ENCODE measurements at regions not wholly inside any gene's neighbourhood (a gene's known extent, or its start where the extent isn't known, plus 50 kb on each side); places are given as distances from the start of the nearest gene placed in this dataset.

DNA sequence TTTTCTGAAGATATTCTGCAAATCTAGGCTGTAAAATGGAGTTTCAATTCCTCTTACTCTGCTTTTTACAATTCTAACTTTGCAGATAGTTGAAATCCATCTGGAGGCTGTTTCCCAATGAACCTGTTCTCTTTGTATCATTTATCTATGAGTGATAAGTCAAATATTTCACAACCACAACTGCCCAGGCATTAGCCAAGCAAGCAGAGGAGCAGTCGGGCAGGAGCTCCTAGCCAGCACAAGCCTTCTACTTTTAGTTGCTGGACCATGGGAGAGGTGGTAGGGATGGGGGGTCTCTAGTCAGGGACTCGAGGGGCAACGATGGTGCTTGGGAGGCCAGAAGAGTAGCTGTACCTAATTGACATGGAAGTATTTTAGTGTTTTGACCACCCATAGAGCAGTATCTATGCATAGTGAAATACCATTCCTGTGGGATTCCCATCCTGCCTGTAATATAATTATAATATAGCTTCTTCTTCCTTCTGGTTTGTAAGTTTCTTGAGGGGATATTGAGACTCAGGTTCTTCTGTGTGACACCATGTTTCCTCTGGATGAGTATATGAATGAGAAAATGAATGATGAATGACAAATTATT lies 353.5 kb upstream of the IL12A start:
- in situ Hi-C loops (cut with HindIII; ENCODE audit: low sequenced_read_pairs): no loop called here

- in situ Hi-C loops (cut with HindIII; ENCODE audit: low sequenced_read_pairs): no loop called here
These were observed 350.6 kb upstream of the IL12A start for GRCh38 chr3:159637883-159638542.

DNA sequence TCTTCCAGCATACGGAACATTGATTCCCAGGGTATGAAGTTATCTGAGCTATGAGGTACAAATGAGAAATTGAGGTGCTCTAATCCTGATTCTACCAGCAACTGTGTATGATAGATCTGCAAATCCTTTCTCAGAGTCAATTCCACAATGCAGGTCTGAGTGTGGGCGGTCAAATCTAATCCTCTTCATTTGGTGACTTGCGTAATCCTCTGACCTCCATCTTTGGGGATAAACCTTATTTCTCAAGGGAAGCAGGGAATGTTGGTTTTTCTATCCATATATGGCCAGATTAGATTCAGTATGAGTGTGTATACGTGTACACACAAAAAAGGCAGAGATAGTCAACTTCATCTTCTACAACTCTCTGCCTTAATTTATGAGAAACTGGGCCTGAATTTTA lies 348.4 kb upstream of the IL12A start:
- in situ Hi-C loops (cut with HindIII; ENCODE audit: low sequenced_read_pairs): no loop called here

- in situ Hi-C loops (cut with HindIII; ENCODE audit: low sequenced_read_pairs): no loop called here
These were observed 345.2 kb upstream of the IL12A start for GRCh38 chr3:159643406-159643805.

GRCh38 chr3:159645874-159646273 lies 342.8 kb upstream of the IL12A start:
- in situ Hi-C loops (cut with HindIII; ENCODE audit: low sequenced_read_pairs): no loop called here

DNA sequence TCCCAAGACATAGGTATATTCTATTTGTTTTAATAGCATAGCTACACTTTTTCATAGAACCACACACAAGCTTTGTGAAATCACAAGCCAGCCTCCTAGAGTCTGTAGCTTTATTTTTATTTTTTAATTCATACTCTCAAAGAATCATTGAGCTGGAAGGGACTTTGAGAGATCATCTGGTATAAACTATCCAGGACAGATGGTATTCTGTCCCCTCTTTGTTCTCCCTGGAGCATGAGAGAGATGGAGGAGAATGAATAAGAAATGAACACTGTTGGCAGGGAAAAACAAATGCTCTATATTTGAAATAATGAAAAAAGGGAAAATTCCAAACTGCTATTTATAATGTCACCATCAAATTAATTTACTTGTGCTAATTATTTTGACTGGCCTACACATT lies 338.7 kb upstream of the IL12A start:
- in situ Hi-C loops (cut with HindIII; ENCODE audit: low sequenced_read_pairs): no loop called here

DNA sequence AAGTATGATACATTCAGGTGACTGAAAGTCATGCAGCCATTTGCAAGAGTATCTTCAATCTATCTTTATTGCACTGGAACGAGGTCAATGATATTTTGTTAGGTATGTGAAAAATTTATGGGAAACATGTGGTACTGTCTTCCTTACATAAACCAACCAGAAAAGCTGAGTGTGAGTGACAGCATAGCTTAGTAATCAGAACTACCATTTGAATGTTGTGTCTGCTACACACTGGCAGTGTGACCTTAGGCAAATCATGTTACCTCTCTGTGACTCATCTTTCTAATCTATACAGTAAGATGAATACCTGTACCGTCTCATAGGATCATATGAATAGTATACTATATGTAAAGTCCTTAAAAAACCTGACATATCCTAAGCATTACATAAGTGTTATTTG lies 337.9 kb upstream of the IL12A start:
- in situ Hi-C loops (cut with HindIII; ENCODE audit: low sequenced_read_pairs): no loop called here

DNA sequence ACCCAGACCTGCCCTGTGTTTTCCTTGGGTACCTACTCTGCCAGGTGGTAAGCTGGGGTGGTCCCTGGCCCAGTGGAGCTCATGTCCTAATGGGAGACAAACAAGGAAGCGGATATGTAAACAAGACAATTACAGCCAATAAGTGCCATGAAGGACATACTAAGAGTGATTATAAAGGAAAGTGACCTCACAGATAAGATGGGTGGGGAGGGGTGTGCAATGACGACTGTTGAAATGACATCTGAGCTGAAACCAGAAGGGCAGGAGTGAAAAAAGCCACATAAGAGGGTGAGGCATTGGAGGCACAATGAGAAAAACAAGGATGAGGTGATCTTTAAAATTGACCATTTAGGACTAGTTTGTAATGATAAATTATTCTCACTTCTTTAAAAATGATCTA lies 336.2 kb upstream of the IL12A start:
- in situ Hi-C loops (cut with HindIII; ENCODE audit: low sequenced_read_pairs): no loop called here

- in situ Hi-C loops (cut with HindIII; ENCODE audit: low sequenced_read_pairs): no loop called here
These were observed 334.2 kb upstream of the IL12A start for GRCh38 chr3:159654183-159655134.

DNA sequence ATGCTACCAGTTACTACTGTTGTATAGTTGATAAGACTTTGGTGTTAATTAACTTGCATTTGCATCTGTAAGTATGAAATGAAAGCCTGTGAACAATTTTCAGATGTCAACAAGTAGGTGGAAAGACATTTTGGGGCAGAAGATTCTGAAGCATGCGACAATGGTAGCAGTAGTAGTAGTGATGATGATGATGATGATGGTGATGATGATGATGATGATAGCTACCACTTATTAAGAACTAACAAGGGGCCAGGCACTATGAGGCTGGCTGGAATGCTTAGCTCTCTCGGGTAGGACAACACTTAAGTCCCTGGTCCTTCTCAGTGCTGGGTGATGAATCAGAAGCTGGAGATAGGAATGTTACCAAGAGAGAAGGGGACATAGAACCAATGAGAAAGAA lies 333.4 kb upstream of the IL12A start:
- in situ Hi-C loops (cut with HindIII; ENCODE audit: low sequenced_read_pairs): no loop called here

- in situ Hi-C loops (cut with HindIII; ENCODE audit: low sequenced_read_pairs): no loop called here
These were observed 331.5 kb upstream of the IL12A start for GRCh38 chr3:159657176-159657575.

- in situ Hi-C loops (cut with HindIII; ENCODE audit: low sequenced_read_pairs): no loop called here
These were observed 331.0 kb upstream of the IL12A start for GRCh38 chr3:159657629-159658028.

GRCh38 chr3:159660326-159660725 lies 328.3 kb upstream of the IL12A start:
- in situ Hi-C loops (cut with HindIII; ENCODE audit: low sequenced_read_pairs): no loop called here

GRCh38 chr3:159660901-159661300 lies 327.7 kb upstream of the IL12A start:
- in situ Hi-C loops (cut with HindIII; ENCODE audit: low sequenced_read_pairs): no loop called here

DNA sequence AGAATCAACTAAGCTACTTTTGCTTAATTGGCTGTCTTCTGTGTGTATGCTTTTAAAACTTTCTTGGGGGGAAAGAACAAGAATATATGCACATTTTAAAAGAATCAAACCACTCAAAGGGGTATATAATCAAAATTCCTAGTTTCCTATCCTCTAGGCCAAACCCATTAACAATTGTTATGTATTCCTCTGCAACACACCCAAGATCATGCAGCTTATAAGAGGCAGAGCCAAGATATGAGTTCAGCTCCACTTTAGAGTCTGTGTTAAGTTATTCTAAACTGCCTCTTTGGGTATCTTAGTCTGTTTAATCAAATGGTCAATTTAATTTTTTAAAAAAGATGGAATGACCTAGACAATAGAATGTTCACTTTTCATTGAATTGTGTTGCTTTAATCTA lies 326.1 kb upstream of the IL12A start:
- in situ Hi-C loops (cut with HindIII; ENCODE audit: low sequenced_read_pairs): no loop called here

DNA sequence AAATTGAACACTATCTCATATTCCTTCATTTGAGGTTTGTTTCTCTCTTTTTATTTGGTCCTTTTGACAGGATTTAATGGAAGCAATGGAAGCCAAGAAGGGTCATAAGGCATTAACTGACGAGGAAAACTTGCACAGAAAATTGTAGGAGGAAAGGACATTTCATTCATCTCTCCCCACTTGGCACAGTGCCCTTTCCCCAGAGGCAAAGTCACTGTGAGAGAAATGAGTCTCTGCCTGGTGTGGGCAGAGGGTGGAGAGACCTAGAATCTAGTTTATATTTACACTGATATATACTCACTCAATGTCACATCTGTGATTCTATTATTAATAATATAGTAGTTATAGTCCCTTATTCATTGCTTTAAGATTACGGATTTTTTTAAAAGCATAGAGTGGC lies 324.6 kb upstream of the IL12A start:
- in situ Hi-C loops (cut with HindIII; ENCODE audit: low sequenced_read_pairs): no loop called here

GRCh38 chr3:159664653-159665052 lies 324.0 kb upstream of the IL12A start:
- in situ Hi-C loops (cut with HindIII; ENCODE audit: low sequenced_read_pairs): no loop called here

DNA sequence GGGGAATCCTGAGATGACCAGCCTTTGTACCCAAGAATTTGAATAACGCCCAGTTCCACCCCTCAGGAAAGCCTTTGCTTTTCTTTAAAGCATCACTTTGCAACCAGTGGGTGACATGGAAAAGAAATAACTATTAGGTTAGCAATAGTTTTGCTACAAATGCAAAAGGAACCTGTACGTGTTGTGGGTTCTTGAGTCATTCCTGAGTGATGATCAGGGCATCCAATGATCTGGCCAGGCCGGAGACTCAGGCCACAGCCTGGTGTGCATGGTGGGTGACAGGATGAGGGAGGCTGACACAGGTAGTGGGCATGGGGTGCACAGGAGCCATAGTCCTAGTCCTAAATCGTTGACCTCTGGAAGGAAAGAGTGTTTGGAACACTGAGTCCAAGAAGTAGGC lies 321.4 kb upstream of the IL12A start:
- in situ Hi-C loops (cut with HindIII; ENCODE audit: low sequenced_read_pairs): no loop called here

DNA sequence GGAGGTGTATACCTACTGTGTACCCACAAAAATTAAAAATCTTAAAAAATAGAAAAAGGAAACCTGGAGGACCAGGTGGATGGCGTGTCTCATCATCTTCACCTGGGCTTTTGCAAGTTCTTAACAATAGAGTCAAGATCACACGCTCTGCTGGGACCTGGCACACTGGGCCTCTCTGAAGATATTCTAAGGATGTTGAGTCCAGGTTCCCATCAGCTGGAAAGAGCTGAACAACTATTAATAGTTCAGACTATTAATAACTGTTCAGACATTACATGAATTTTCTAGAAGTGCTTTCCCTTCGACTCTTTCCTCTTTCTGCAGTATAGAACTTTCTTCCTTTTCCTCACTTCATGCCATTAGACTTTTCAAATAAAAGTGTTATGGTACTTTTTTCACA lies 320.2 kb upstream of the IL12A start:
- in situ Hi-C loops (cut with HindIII; ENCODE audit: low sequenced_read_pairs): no loop called here

GRCh38 chr3:159668990-159669476 lies 319.6 kb upstream of the IL12A start:
- in situ Hi-C loops (cut with HindIII; ENCODE audit: low sequenced_read_pairs): no loop called here

DNA sequence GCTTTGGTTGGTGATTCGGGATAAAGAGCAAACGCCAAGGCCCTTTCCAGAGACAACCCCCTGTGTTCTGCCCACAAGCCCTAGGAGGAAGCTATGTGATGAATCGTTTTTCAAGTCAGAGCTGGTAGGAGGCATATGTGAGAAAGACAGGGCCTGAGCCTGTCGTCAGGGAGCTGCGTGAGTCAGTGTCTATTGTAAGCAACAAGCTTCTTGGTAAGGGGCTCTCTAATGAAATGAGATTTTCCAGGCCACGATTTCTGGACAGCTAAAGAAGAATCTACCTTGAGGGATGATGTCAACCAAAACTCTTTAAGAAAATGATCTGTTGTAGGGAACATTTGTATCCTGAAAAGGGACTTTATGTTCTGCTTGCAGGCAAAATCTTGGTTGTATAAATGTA lies 318.9 kb upstream of the IL12A start:
- in situ Hi-C loops (cut with HindIII; ENCODE audit: low sequenced_read_pairs): no loop called here

Measured in endothelial cell of hepatic sinusoid (primary cell).